ENCODE measurements at regions not wholly inside any gene's neighbourhood (a gene's known extent, or its start where the extent isn't known, plus 50 kb on each side); places are given as distances from the start of the nearest gene placed in this dataset.

- no peak for DNase-seq (ENCODE audit: low read depth in 2 of 2)
Measured at GRCh38 chr2:19682493-19682892, 219.3 kb downstream of the TTC32 start.

GRCh38 chr2:19677825-19678518 is 223.8 kb downstream of the TTC32 start:
- no peak for DNase-seq (ENCODE audit: low read depth in 2 of 2)

- DNase-seq (ENCODE audit: low read depth in 2 of 2): no peak
Measured at GRCh38 chr2:19677215-19677777, 224.5 kb downstream of the TTC32 start.

GRCh38 chr2:19676770-19677169 is 225.0 kb downstream of the TTC32 start:
- no peak for DNase-seq (ENCODE audit: low read depth in 2 of 2)

- no peak for DNase-seq (ENCODE audit: low read depth in 2 of 2)
Measured at GRCh38 chr2:19675856-19676460, 225.8 kb downstream of the TTC32 start.

GRCh38 chr2:19675003-19675629 is 226.7 kb downstream of the TTC32 start:
- no peak for DNase-seq (ENCODE audit: low read depth in 2 of 2)

- DNase-seq (ENCODE audit: low read depth in 2 of 2): no peak
Measured at GRCh38 chr2:19674051-19675002, 227.5 kb downstream of the TTC32 start.

GRCh38 chr2:19673213-19673791 is 228.5 kb downstream of the TTC32 start:
- no peak for DNase-seq (ENCODE audit: low read depth in 2 of 2)

GRCh38 chr2:19671916-19672315 is 229.9 kb downstream of the TTC32 start:
- no peak for DNase-seq (ENCODE audit: low read depth in 2 of 2)

- DNase-seq (ENCODE audit: low read depth in 2 of 2): no peak
Measured at GRCh38 chr2:19671311-19671710, 230.5 kb downstream of the TTC32 start.

GRCh38 chr2:19670303-19670702 is 231.5 kb downstream of the TTC32 start:
- DNase-seq (ENCODE audit: low read depth in 2 of 2): no peak

GRCh38 chr2:19669559-19669958 is 232.2 kb downstream of the TTC32 start:
- DNase-seq (ENCODE audit: low read depth in 2 of 2): no peak

- no peak for DNase-seq (ENCODE audit: low read depth in 2 of 2)
Measured at GRCh38 chr2:19669126-19669525, 232.7 kb downstream of the TTC32 start.

GRCh38 chr2:19667536-19667949 is 234.2 kb downstream of the TTC32 start:
- no peak for DNase-seq (ENCODE audit: low read depth in 2 of 2)

- no peak for DNase-seq (ENCODE audit: low read depth in 2 of 2)
Measured at GRCh38 chr2:19667085-19667484, 234.7 kb downstream of the TTC32 start.

- DNase-seq (ENCODE audit: low read depth in 2 of 2): no peak
Measured at GRCh38 chr2:19664646-19665045, 237.1 kb downstream of the TTC32 start.

GRCh38 chr2:19659024-19659792 is 242.6 kb downstream of the TTC32 start:
- DNase-seq (ENCODE audit: low read depth in 2 of 2): no peak

GRCh38 chr2:19656011-19656410 is 245.8 kb downstream of the TTC32 start:
- no peak for DNase-seq (ENCODE audit: low read depth in 2 of 2)

GRCh38 chr2:19654310-19655090 is 247.3 kb downstream of the TTC32 start:
- DNase-seq (ENCODE audit: low read depth in 2 of 2): no peak

GRCh38 chr2:19653509-19653908 is 248.3 kb downstream of the TTC32 start:
- DNase-seq (ENCODE audit: low read depth in 2 of 2): no peak

Measured in stimulated activated CD4-positive, alpha-beta T cell treated with anti-CD3 and anti-CD28 coated beads, Interleukin-12 subunit alpha, Interleukin-12 subunit beta, amount 100 ng/mL, for 24 hours (primary cell).